ENCODE measurements at regions not wholly inside any gene's neighbourhood (a gene's known extent, or its start where the extent isn't known, plus 50 kb on each side); places are given as distances from the start of the nearest gene placed in this dataset.

GRCh38 chr13:30147015-30147414 lies 160.3 kb downstream of the KATNAL1 start (continued):
- TF ChIP-seq PBX3 (IDR thresholded peaks at IDR 0.05): no peak

GRCh38 chr13:30145709-30146367 lies 161.5 kb downstream of the KATNAL1 start:
- ChIA-PET POLR2A (no interaction called here), CTCF (interaction anchor here (2.5 to 6.8 kb wide), 2 partner anchors 12 to 14 kb away, joined by 9 to 69 read pairs; no protein-coding TSS in a partner anchor)
- Histone ChIP-seq H3K4me3 (no peak overlapping the region), H3K4me2 (no peak overlapping the region), H3K4me1 (peaks cover 21% of the 10 kb centered on the region), H3K27ac (no peak overlapping the region), H3K9me3 (peaks cover 7% of the 10 kb centered on the region; the same call in 2 of the 3 replicates)
- DNase-seq (ENCODE audit: low read depth in 1 of 2, low spot score in 1 of 2) (no peak), ATAC-seq (no peak), FAIRE-seq (no peak)
- 80% methylated on average over 13 of the region's 13 CpGs for WGBS (ENCODE audit: missing lambda C conversion rate)
- no peak for TF ChIP-seq MAX (IDR thresholded peaks at IDR 0.05)
- TF ChIP-seq ELK1 (IDR thresholded peaks at IDR 0.05; ENCODE audit: low read depth, low read length): no peak
- no peak for TF ChIP-seq NPAS2 (CRISPR knock-in tag; IDR thresholded peaks at IDR 0.05; ENCODE audit: borderline replicate concordance)
- TF ChIP-seq MYC (IDR thresholded peaks at IDR 0.05; ENCODE audit: borderline replicate concordance, low read length): no peak
- TF ChIP-seq HOXB13 (CRISPR knock-in tag; IDR thresholded peaks at IDR 0.05; ENCODE audit: low read depth): no peak
- TF ChIP-seq CHD2 (IDR thresholded peaks at IDR 0.05; ENCODE audit: low read length, partially characterized antibody): no peak
- no peak for TF ChIP-seq CBX2 (IDR thresholded peaks at IDR 0.05; ENCODE audit: borderline replicate concordance, low read depth)
- no peak for TF ChIP-seq BCL3 (IDR thresholded peaks at IDR 0.05)
- no peak for TF ChIP-seq RCOR1 (IDR thresholded peaks at IDR 0.05; ENCODE audit: low read depth, low read length)
- TF ChIP-seq HES2 (IDR thresholded peaks at IDR 0.05): no peak
- no peak for TF ChIP-seq REST (IDR thresholded peaks at IDR 0.05)
- TF ChIP-seq RAD21 (conservative IDR thresholded peaks at IDR 0.05 in 1 of 2, IDR thresholded peaks at IDR 0.05 in 1 of 2): no peak
- no peak for TF ChIP-seq PBX3 (IDR thresholded peaks at IDR 0.05)
- no peak for TF ChIP-seq HMGXB4 (CRISPR knock-in tag; IDR thresholded peaks at IDR 0.05; ENCODE audit: borderline replicate concordance)
- TF ChIP-seq NFE2L2 (conservative IDR thresholded peaks at IDR 0.05; ENCODE audit: low read length): no peak
- no peak for TF ChIP-seq ATOH8 (CRISPR knock-in tag; IDR thresholded peaks at IDR 0.05; ENCODE audit: low read depth)
- no peak for TF ChIP-seq HOXB5 (CRISPR knock-in tag; IDR thresholded peaks at IDR 0.05)
- no peak for TF ChIP-seq KDM5A (IDR thresholded peaks at IDR 0.05)
- no peak for TF ChIP-seq FOSB (CRISPR knock-in tag; IDR thresholded peaks at IDR 0.05)

All from A549 (cell line).